Activated CD4-positive, alpha-beta T cell treated with anti-CD3 and anti-CD28 coated beads for 36 hours (primary cell): ENCODE measurements at regions not wholly inside any gene's neighbourhood (a gene's known extent, or its start where the extent isn't known, plus 50 kb on each side); places are given as distances from the start of the nearest gene placed in this dataset.

Experiments
- ATAC-seq: fragments of 200-7000 bp; cut with Tn5 transposase; one replicate; pipeline ENCODE4 v1.10.0; 2021; ENCODE audit warnings: mild to moderate bottlenecking, moderate library complexity
- CTCF ChIA-PET: fragments of 350-600 bp; sonication (Branson Sonifier 250); formaldehyde crosslinking; loops from one replicate; lab custom pipeline; 2021; ENCODE audit warnings: antibody characterized with exemption; lab: Charles Lee
- POLR2A ChIA-PET: fragments of 350-600 bp; sonication (Branson Sonifier 250); formaldehyde crosslinking; loops from one replicate; lab custom pipeline; 2021; ENCODE audit warnings: antibody characterized with exemption, inconsistent platforms; lab: Charles Lee
- DNase-seq: peaks from one replicate; pipeline ENCODE4 v3.0.0-alpha.2; 2020
- H3K27ac Mint-ChIP-seq: one replicate; pipeline ENCODE4 v1.8.0; 2021; ENCODE audit warnings: mixed read lengths
- H3K27me3 Mint-ChIP-seq: one replicate; pipeline ENCODE4 v1.8.0; 2021; ENCODE audit warnings: mixed read lengths
- H3K36me3 Mint-ChIP-seq: one replicate; pipeline ENCODE4 v1.8.0; 2021; ENCODE audit warnings: low read depth, mixed read lengths
- H3K4me1 Mint-ChIP-seq: one replicate; pipeline ENCODE4 v1.8.0; 2021; ENCODE audit warnings: mixed read lengths
- H3K4me3 Mint-ChIP-seq: one replicate; pipeline ENCODE4 v1.8.0; 2021; ENCODE audit warnings: mild to moderate bottlenecking, moderate library complexity, mixed read lengths
- H3K9me3 Mint-ChIP-seq: one replicate; pipeline ENCODE4 v1.8.0; 2021; ENCODE audit warnings: low read depth, mixed read lengths
- intact Hi-C, 2 experiments: fragments of 100-400 bp; cut with DNase I in 1 of 2; cut with micrococcal nuclease in 1 of 2; formaldehyde crosslinking; loops; one replicate each; pipeline versions ENCODE4 v1.14.2 to v1.15.1; 2022 to 2024; cut with DNase I, micrococcal nuclease

GRCh38 chr15:96720656-96721055 is 390.2 kb downstream of the NR2F2 start:
- no peak for ATAC-seq
- DNase-seq, result no peak
- Mint-ChIP-seq H3K27ac (no peak overlapping the region), H3K36me3 (no peaks in the 10 kb centered on the region), H3K4me1 (no peaks in the 10 kb centered on the region), H3K4me3 (no peak overlapping the region), H3K9me3 (no peaks in the 10 kb centered on the region), H3K27me3 (peaks cover 1% of the 10 kb centered on the region)
- POLR2A ChIA-PET, result no interaction called here
- intact Hi-C loops, result no loop called here
- CTCF ChIA-PET, result no interaction called here

- Mint-ChIP-seq H3K27me3 (no peaks in the 10 kb centered on the region), H3K4me3 (no peak overlapping the region), H3K27ac (no peak overlapping the region), H3K4me1 (no peaks in the 10 kb centered on the region), H3K36me3 (no peaks in the 10 kb centered on the region), H3K9me3 (no peaks in the 10 kb centered on the region)
- ATAC-seq (no peak), DNase-seq (no peak)
- intact Hi-C loops, result no loop called here
- ChIA-PET POLR2A (no interaction called here), CTCF (no interaction called here)
These were observed 398.1 kb downstream of the NR2F2 start for GRCh38 chr15:96728591-96728990.

- Mint-ChIP-seq H3K9me3 (peaks cover 1% of the 10 kb centered on the region), H3K27me3 (no peaks in the 10 kb centered on the region), H3K27ac (no peak overlapping the region), H3K4me3 (no peak overlapping the region), H3K4me1 (no peaks in the 10 kb centered on the region), H3K36me3 (no peaks in the 10 kb centered on the region)
- no peak for DNase-seq
- ATAC-seq, result no peak
- intact Hi-C loops, result no loop called here
- ChIA-PET POLR2A (no interaction called here), CTCF (no interaction called here)
These were observed 402.2 kb downstream of the NR2F2 start for GRCh38 chr15:96732704-96733103.

- CTCF ChIA-PET, result no interaction called here
- POLR2A ChIA-PET, result no interaction called here
- Mint-ChIP-seq H3K4me1 (no peaks in the 10 kb centered on the region), H3K36me3 (no peaks in the 10 kb centered on the region), H3K27ac (no peak overlapping the region), H3K9me3 (peaks cover 1% of the 10 kb centered on the region), H3K27me3 (no peaks in the 10 kb centered on the region), H3K4me3 (no peak overlapping the region)
- DNase-seq (no peak), ATAC-seq (no peak)
- intact Hi-C loops, result no loop called here
These were observed 403.2 kb downstream of the NR2F2 start for GRCh38 chr15:96733721-96734120.

GRCh38 chr15:96735632-96736240 is 405.2 kb downstream of the NR2F2 start:
- peaks cover 1% of the 10 kb centered on the region for H3K9me3 Mint-ChIP-seq
- DNase-seq (no peak), ATAC-seq (no peak)
- no peaks in the 10 kb centered on the region for H3K36me3 Mint-ChIP-seq
- H3K27me3 Mint-ChIP-seq, result no peaks in the 10 kb centered on the region
- CTCF ChIA-PET, result interaction anchor here (0.7 kb wide), 1 partner anchor 505 kb away, joined by 3 read pairs; no protein-coding TSS in a partner anchor
- H3K27ac Mint-ChIP-seq, result no peak overlapping the region
- POLR2A ChIA-PET, result no interaction called here
- no peaks in the 10 kb centered on the region for H3K4me1 Mint-ChIP-seq
- no peak overlapping the region for H3K4me3 Mint-ChIP-seq
- intact Hi-C loops, result no loop called here

GRCh38 chr15:96736384-96736783 is 405.9 kb downstream of the NR2F2 start:
- no peak overlapping the region for H3K4me3 Mint-ChIP-seq
- no peaks in the 10 kb centered on the region for H3K4me1 Mint-ChIP-seq
- ChIA-PET POLR2A (no interaction called here), CTCF (no interaction called here)
- no peak for DNase-seq
- H3K9me3 Mint-ChIP-seq, result peaks cover 1% of the 10 kb centered on the region
- no peaks in the 10 kb centered on the region for H3K36me3 Mint-ChIP-seq
- intact Hi-C loops, result no loop called here
- no peaks in the 10 kb centered on the region for H3K27me3 Mint-ChIP-seq
- no peak for ATAC-seq
- H3K27ac Mint-ChIP-seq, result no peak overlapping the region

GRCh38 chr15:96737408-96737807 is 406.9 kb downstream of the NR2F2 start:
- H3K27me3 Mint-ChIP-seq, result no peaks in the 10 kb centered on the region
- ChIA-PET POLR2A (no interaction called here), CTCF (no interaction called here)
- ATAC-seq (no peak), DNase-seq (no peak)
- no peaks in the 10 kb centered on the region for H3K36me3 Mint-ChIP-seq
- H3K4me3 Mint-ChIP-seq, result no peak overlapping the region
- no peaks in the 10 kb centered on the region for H3K4me1 Mint-ChIP-seq
- no peak overlapping the region for H3K27ac Mint-ChIP-seq
- intact Hi-C loops, result no loop called here
- peaks cover 1% of the 10 kb centered on the region for H3K9me3 Mint-ChIP-seq

GRCh38 chr15:96746665-96747064 is 416.2 kb downstream of the NR2F2 start:
- intact Hi-C loops, result no loop called here
- no peaks in the 10 kb centered on the region for H3K4me1 Mint-ChIP-seq
- ChIA-PET POLR2A (no interaction called here), CTCF (no interaction called here)
- DNase-seq, result no peak
- no peak overlapping the region for H3K4me3 Mint-ChIP-seq
- H3K27me3 Mint-ChIP-seq, result no peaks in the 10 kb centered on the region
- no peaks in the 10 kb centered on the region for H3K9me3 Mint-ChIP-seq
- H3K27ac Mint-ChIP-seq, result no peak overlapping the region
- H3K36me3 Mint-ChIP-seq, result no peaks in the 10 kb centered on the region
- ATAC-seq, result no peak

GRCh38 chr15:96747291-96747690 is 416.8 kb downstream of the NR2F2 start:
- H3K27ac Mint-ChIP-seq, result no peak overlapping the region
- DNase-seq, result no peak
- no peaks in the 10 kb centered on the region for H3K36me3 Mint-ChIP-seq
- ChIA-PET POLR2A (no interaction called here), CTCF (no interaction called here)
- intact Hi-C loops, result no loop called here
- no peaks in the 10 kb centered on the region for H3K27me3 Mint-ChIP-seq
- ATAC-seq, result no peak
- H3K4me3 Mint-ChIP-seq, result no peak overlapping the region
- no peaks in the 10 kb centered on the region for H3K4me1 Mint-ChIP-seq
- H3K9me3 Mint-ChIP-seq, result no peaks in the 10 kb centered on the region

GRCh38 chr15:96750361-96750760 is 419.9 kb downstream of the NR2F2 start:
- POLR2A ChIA-PET, result no interaction called here
- Mint-ChIP-seq H3K27ac (no peak overlapping the region), H3K4me1 (no peaks in the 10 kb centered on the region), H3K9me3 (peaks cover 2% of the 10 kb centered on the region), H3K36me3 (no peaks in the 10 kb centered on the region), H3K4me3 (no peak overlapping the region), H3K27me3 (no peaks in the 10 kb centered on the region)
- intact Hi-C loops, result no loop called here
- no peak for DNase-seq
- no peak for ATAC-seq
- CTCF ChIA-PET, result no interaction called here

GRCh38 chr15:96756146-96756545 is 425.6 kb downstream of the NR2F2 start:
- H3K9me3 Mint-ChIP-seq, result peaks cover 6% of the 10 kb centered on the region
- intact Hi-C loops, result no loop called here
- ATAC-seq (no peak), DNase-seq (no peak)
- H3K4me1 Mint-ChIP-seq, result no peaks in the 10 kb centered on the region
- ChIA-PET CTCF (no interaction called here), POLR2A (no interaction called here)
- no peak overlapping the region for H3K4me3 Mint-ChIP-seq
- no peaks in the 10 kb centered on the region for H3K36me3 Mint-ChIP-seq
- no peaks in the 10 kb centered on the region for H3K27me3 Mint-ChIP-seq
- H3K27ac Mint-ChIP-seq, result no peak overlapping the region

- no peak for ATAC-seq
- no peaks in the 10 kb centered on the region for H3K27me3 Mint-ChIP-seq
- intact Hi-C loops, result no loop called here
These were observed 426.2 kb downstream of the NR2F2 start for GRCh38 chr15:96756656-96757055.

GRCh38 chr15:96762566-96762965 is 432.1 kb downstream of the NR2F2 start:
- Mint-ChIP-seq H3K27me3 (no peaks in the 10 kb centered on the region), H3K4me1 (no peaks in the 10 kb centered on the region), H3K9me3 (peaks cover 4% of the 10 kb centered on the region), H3K4me3 (no peak overlapping the region), H3K27ac (no peak overlapping the region), H3K36me3 (no peaks in the 10 kb centered on the region)
- DNase-seq (no peak), ATAC-seq (no peak)
- intact Hi-C loops, result no loop called here
- CTCF ChIA-PET, result no interaction called here
- POLR2A ChIA-PET, result no interaction called here

More at GRCh38 chr15:96756656-96757055, 426.2 kb downstream of the NR2F2 start:
- Mint-ChIP-seq H3K9me3 (peaks cover 6% of the 10 kb centered on the region), H3K4me1 (no peaks in the 10 kb centered on the region), H3K4me3 (no peak overlapping the region), H3K36me3 (no peaks in the 10 kb centered on the region), H3K27ac (no peak overlapping the region)
- DNase-seq, result no peak
- ChIA-PET POLR2A (no interaction called here), CTCF (no interaction called here)
